ENCODE measurements at regions not wholly inside any gene's neighbourhood (a gene's known extent, or its start where the extent isn't known, plus 50 kb on each side); places are given as distances from the start of the nearest gene placed in this dataset.
"Not testable (repeated sequence)": the region's sequence is repeated elsewhere in the genome, so short reads cannot be mapped to it uniquely, and the experiment has no call there.

DNA sequence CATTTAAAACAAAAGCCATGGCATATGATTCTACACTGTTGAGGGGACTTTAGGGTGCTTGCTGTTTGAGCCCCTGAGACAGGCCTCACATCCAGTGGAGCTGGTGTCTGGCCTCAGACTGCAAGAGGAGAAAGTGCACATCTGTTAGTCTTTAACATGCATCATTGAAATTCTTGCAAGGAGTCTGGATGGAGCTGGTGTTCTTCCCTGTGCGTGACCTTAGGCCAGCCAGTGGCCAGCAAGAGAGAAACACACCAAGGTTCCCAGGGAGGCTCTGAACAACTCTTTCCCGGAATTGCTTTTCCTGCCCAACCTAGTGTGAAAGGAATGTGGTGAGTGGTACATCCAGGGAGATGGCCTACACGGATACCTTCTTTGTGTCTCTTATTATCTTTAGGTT, 282.8 kb upstream of the TNC start:
- DNase-seq (ENCODE audit: low read depth in 2 of 2): no peak

DNA sequence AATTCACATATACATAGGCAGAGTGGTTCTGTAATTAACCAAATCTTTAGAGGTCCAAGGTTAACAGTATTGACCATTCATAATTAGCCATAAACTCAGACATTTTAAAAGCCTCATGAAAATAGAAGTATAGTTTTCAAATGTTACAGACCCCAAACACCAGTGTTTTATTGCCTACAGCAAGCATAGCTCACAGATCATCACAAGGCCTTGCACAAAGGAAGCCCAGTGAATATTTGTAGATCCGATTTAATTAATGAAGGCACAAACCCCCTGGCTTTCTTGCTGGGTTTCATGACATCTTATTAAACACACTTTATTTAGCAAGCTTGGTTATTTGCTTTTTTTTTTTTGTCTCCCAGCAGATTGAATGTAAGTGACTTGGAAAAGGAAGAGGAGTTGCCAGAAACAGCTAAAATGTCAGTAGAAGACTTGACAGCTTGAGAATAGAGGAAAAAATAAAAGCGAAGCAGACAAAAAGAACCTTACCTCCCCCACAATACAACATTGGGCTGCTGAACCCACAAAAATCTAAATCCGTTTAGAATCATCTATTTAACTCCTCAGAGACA, 283.9 kb upstream of the TNC start:
- DNase-seq (ENCODE audit: low read depth in 2 of 2): no peak

GRCh38 chr9:115403753-115404152, 285.8 kb upstream of the TNC start:
- DNase-seq (ENCODE audit: low read depth in 2 of 2): no peak

DNA sequence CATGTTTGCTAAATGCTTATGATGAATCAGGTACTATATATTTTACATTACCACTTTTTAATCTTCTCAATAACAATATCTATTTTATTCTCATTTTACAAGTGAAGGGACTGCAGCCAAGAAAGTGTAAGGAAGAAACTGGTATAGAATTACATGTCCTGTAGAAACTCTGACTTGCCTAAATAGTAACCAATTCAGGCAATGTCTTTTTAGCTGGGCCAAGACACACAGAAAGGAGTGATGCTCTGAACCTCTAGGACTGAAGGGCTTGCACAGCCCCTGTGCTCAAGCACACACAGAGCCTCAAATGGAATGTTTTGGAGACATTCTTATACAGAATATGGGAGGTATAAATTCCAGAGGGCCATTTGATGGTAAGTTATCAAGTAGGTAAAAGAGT, 286.4 kb upstream of the TNC start:
- DNase-seq (ENCODE audit: low read depth in 2 of 2): no peak

GRCh38 chr9:115411516-115411915, 293.6 kb upstream of the TNC start:
- DNase-seq (ENCODE audit: low read depth in 2 of 2): no peak

DNA sequence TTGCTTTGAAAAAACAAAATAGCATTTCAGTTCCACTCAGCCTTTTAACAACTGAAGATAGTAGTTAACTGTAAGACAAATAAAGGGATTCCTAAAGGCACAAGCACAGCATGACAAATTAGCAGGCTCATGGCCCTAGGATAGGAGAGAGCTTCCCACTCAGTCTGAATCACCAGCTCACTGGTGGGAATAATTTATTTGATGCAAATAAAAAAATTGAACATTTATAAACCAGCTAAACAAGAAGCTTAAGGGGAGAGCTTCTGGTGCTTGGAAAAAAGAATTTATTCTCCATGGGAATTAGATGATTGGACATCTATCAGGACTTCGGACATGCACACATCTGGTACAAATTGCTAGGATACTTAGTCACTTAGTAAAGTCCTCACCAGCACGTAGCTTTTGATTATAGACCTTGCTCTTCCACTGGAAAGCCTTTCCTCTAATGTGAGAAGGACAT, 294.1 kb upstream of the TNC start:
- no peak for DNase-seq (ENCODE audit: low read depth in 2 of 2)

GRCh38 chr9:115412656-115413055, 294.7 kb upstream of the TNC start:
- no peak for DNase-seq (ENCODE audit: low read depth in 2 of 2)

- no peak for DNase-seq (ENCODE audit: low read depth in 2 of 2)
Observed at GRCh38 chr9:115413304-115413703, 295.3 kb upstream of the TNC start.

- DNase-seq (ENCODE audit: low read depth in 2 of 2): no peak
Observed at GRCh38 chr9:115413766-115414382, 295.9 kb upstream of the TNC start.

- no peak for DNase-seq (ENCODE audit: low read depth in 2 of 2)
Observed at GRCh38 chr9:115414561-115414960, 296.6 kb upstream of the TNC start.

- no peak for DNase-seq (ENCODE audit: low read depth in 2 of 2)
Observed at GRCh38 chr9:115415450-115415849, 297.5 kb upstream of the TNC start.

DNA sequence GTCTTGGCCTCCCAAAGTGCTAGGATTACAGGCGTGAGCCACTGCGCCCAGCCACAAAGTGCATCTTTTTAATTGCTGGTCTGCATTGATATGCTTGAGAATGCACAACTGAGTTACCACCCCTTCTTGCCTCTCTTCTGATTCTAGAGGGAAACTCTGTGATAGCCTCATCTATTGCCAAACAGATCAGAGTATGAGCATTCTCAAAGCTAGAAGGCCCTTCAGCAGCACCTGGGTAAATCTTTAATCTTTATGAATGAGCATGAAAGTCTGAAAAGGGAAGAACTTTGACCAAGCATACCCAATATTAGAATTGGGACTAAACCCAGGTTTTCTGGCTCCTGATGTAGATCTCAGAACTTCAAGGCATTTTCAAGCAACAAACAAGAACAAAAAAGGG, 298.3 kb upstream of the TNC start:
- no peak for DNase-seq (ENCODE audit: low read depth in 2 of 2)

GRCh38 chr9:115418181-115418580, 300.2 kb upstream of the TNC start:
- not testable (repeated sequence) for DNase-seq (ENCODE audit: low read depth in 2 of 2)

- DNase-seq (ENCODE audit: low read depth in 2 of 2): no peak
Observed at GRCh38 chr9:115422932-115423440, 305.0 kb upstream of the TNC start.

- DNase-seq (ENCODE audit: low read depth in 2 of 2): no peak
Observed at GRCh38 chr9:115423646-115424045, 305.7 kb upstream of the TNC start.

- DNase-seq (ENCODE audit: low read depth in 2 of 2): no peak
Observed at GRCh38 chr9:115425601-115426000, 307.6 kb upstream of the TNC start.

DNA sequence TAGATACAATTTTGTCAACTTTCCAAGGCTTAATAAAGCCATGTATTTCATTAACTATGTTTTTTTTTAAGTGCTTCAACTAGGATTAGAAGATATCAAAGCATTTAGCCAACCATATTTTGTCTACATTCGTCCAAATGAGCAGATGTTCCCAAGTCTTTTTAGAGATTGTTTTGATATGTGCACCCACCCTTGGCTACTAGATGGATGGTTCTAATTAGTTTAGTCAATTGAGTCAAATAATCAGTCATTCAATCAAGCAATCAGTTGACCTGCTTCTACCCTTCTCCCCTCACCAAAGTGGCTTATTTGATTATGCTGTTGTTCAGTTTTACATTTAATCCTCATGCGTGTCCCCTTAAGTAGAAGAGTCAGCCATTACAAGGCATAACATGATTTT, 319.5 kb upstream of the TNC start:
- no peak for DNase-seq (ENCODE audit: low read depth in 2 of 2)

- no peak for DNase-seq (ENCODE audit: low read depth in 2 of 2)
Observed at GRCh38 chr9:115439641-115440040, 321.7 kb upstream of the TNC start.

DNA sequence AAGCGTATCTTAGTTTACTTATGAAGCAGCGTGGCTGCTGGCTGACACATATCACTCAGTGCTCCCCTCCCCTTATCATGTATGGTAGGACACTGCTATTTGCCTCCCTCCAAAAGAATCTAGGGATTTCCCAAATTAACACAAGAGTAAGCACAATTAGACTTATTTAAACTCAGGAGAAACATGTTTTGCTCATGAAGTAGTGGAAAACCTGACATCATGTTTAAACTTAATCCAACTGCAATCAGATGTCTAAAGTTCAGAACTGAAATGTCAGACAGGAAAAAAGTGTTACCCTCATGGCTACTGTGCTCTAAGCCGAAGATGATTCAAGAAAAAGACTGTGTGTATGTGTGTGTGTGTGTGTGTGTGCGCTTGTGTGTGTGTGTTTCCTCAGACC, 324.1 kb upstream of the TNC start:
- DNase-seq (ENCODE audit: low read depth in 2 of 2): no peak

GRCh38 chr9:115443890-115444289, 325.9 kb upstream of the TNC start:
- DNase-seq (ENCODE audit: low read depth in 2 of 2): no peak

- no peak for DNase-seq (ENCODE audit: low read depth in 2 of 2)
Observed at GRCh38 chr9:115444959-115445358, 327.0 kb upstream of the TNC start.

- DNase-seq (ENCODE audit: low read depth in 2 of 2): no peak
Observed at GRCh38 chr9:115445655-115446054, 327.7 kb upstream of the TNC start.

GRCh38 chr9:115456515-115456914, 338.6 kb upstream of the TNC start:
- DNase-seq (ENCODE audit: low read depth in 2 of 2): no peak

DNA sequence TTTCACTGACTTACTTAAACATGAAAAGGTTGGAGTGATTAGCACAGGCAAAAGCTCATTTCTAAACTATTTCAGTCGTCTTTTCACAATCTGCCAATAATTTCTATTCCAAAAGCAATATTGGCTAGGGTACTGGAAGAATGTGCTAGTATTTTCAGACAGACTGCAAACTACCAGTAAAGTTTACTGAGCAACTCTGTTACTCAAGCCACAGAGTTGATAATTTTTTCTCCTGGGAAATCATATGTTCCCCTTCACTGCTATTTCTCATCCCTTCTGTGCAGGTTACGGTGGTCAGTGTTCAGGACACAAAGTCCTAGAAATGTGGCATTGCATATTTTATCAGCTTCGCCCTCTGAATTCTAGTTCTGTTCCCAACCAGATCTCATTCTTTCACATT, 343.3 kb upstream of the TNC start:
- DNase-seq (ENCODE audit: low read depth in 2 of 2): no peak

Measured in stimulated activated CD4-positive, alpha-beta T cell treated with anti-CD3 and anti-CD28 coated beads, Interleukin-4, amount 100 ng/mL, for 48 hours (primary cell).